H1 (cell line): ENCODE measurements at regions not wholly inside any gene's neighbourhood (a gene's known extent, or its start where the extent isn't known, plus 50 kb on each side); places are given as distances from the start of the nearest gene placed in this dataset.

Source experiments
- CTCF ChIA-PET: fragments of 300-600 bp; sonication (Branson Sonifier 250); formaldehyde crosslinking; loops from one replicate; lab custom pipeline; 2021; ENCODE audit not compliant: partially characterized antibody; lab: Charles Lee
- POLR2A ChIA-PET: fragments of 300-600 bp; sonication (Branson Sonifier 250); formaldehyde crosslinking; loops from one replicate; lab custom pipeline; 2021; ENCODE audit warnings: inconsistent platforms; ENCODE audit not compliant: partially characterized antibody; lab: Charles Lee
- DNase-seq, 2 experiments: peaks; one replicate each; pipeline versions ENCODE4 v3.0.0 to v3.0.0-alpha.2; 2010 to 2022; ENCODE audit warnings: low spot score in 2 of 2, low read depth in 1 of 2, mixed read lengths in 1 of 2
- FAIRE-seq: peaks from 2 replicates; lab custom pipeline; 2011; peaks lifted over from hg19 to GRCh38; lab: Jason Lieb, UNC
- H2AFZ ChIP-seq: 2 replicates; pipeline ENCODE4 v1.8.1; 2012; ENCODE audit warnings: low read length, inconsistent platforms
- H2AK5ac ChIP-seq: 2 replicates; pipeline ENCODE4 v1.6.1; 2013; ENCODE audit warnings: low read depth, low read length
- H2BK120ac ChIP-seq: replicated peaks from 2 replicates; pipeline ENCODE3; 2013; ENCODE audit warnings: low read depth, low read length, inconsistent platforms
- H2BK12ac ChIP-seq: 2 replicates; pipeline ENCODE4 v1.6.1; 2013; ENCODE audit warnings: low read depth, low read length
- H2BK15ac ChIP-seq: 2 replicates; pipeline ENCODE4 v1.6.1; 2013; ENCODE audit warnings: low read length
- H2BK20ac ChIP-seq: 2 replicates; pipeline ENCODE4 v1.6.1; 2013; ENCODE audit warnings: low read length
- H2BK5ac ChIP-seq: 2 replicates; pipeline ENCODE4 v1.6.1; 2013; ENCODE audit warnings: low read depth, low read length
- H3K14ac ChIP-seq: 2 replicates; pipeline ENCODE4 v1.6.1; 2013; ENCODE audit warnings: inconsistent platforms; ENCODE audit not compliant: insufficient read length
- H3K18ac ChIP-seq: 2 replicates; pipeline ENCODE4 v1.6.1; 2013; ENCODE audit warnings: low read length; ENCODE audit errors: extremely low read depth
- H3K23ac ChIP-seq: 2 replicates; pipeline ENCODE4 v1.6.1; 2013; ENCODE audit warnings: inconsistent platforms; ENCODE audit not compliant: insufficient read length
- H3K23me2 ChIP-seq: 2 replicates; pipeline ENCODE4 v1.6.1; 2013; ENCODE audit warnings: low read depth, low read length
- H3K27ac ChIP-seq: 2 replicates; pipeline ENCODE4 v1.6.1; 2011; ENCODE audit warnings: low read depth, low read length, inconsistent platforms
- H3K27me3 ChIP-seq, 4 experiments: replicated peaks in 1 of 4; 1 replicate in 1 of 4; 2 replicates in 3 of 4; pipeline versions ENCODE4 v1.6.1 to v1.8.1; 2011 to 2013; ENCODE audit warnings: low read length in 3 of 4, mild to moderate bottlenecking in 3 of 4, inconsistent platforms in 2 of 4, mixed read lengths in 2 of 4, moderate library complexity in 1 of 4; ENCODE audit not compliant: control insufficient read depth in 3 of 4, insufficient read depth in 3 of 4; ENCODE audit errors: extremely low read depth in 1 of 4
- H3K36me3 ChIP-seq, 4 experiments: 2 replicates each; pipeline versions ENCODE4 v1.6.1 to v1.8.1; 2011 to 2013; ENCODE audit warnings: mild to moderate bottlenecking in 4 of 4, low read length in 3 of 4, moderate library complexity in 2 of 4, control low read depth in 1 of 4, inconsistent platforms in 1 of 4; ENCODE audit not compliant: insufficient read depth in 4 of 4, control insufficient read depth in 2 of 4
- H3K4ac ChIP-seq: replicated peaks from 2 replicates; pipeline ENCODE3; 2013; ENCODE audit warnings: low read length, low read depth, mixed read lengths, inconsistent platforms; ENCODE audit not compliant: insufficient read length
- H3K4me1 ChIP-seq, 4 experiments: replicated peaks in 1 of 4; 1 replicate in 1 of 4; 2 replicates in 3 of 4; pipeline versions ENCODE4 v1.6.1 to v1.8.1; 2011 to 2013; ENCODE audit warnings: low read length in 3 of 4, inconsistent platforms in 2 of 4, mixed read lengths in 1 of 4; ENCODE audit not compliant: insufficient read depth in 4 of 4, control insufficient read depth in 3 of 4
- H3K4me2 ChIP-seq, 2 experiments: 2 replicates each; pipeline versions ENCODE4 v1.6.1 to v1.8.1; 2011 to 2013; ENCODE audit warnings: low read depth in 2 of 2, low read length in 2 of 2, control low read depth in 1 of 2, inconsistent platforms in 1 of 2, mild to moderate bottlenecking in 1 of 2; ENCODE audit not compliant: insufficient read depth in 1 of 2
- H3K4me3 ChIP-seq, 4 experiments: fragments of 200-600, 300-600 bp in 1 of 4; sonication (generic), shearing (Covaris generic), sonication (Bioruptor Twin) in 1 of 4; 2 replicates each; pipeline versions ENCODE4 v1.5.1 to v1.8.1; 2011 to 2016; ENCODE audit warnings: low read length in 4 of 4, low read depth in 3 of 4, control low read depth in 2 of 4, inconsistent platforms in 2 of 4, mild to moderate bottlenecking in 2 of 4, mixed read lengths in 1 of 4, moderate library complexity in 1 of 4; ENCODE audit not compliant: insufficient read depth in 2 of 4; ENCODE audit errors: extremely low read depth in 1 of 4
- H3K56ac ChIP-seq: replicated peaks from 2 replicates; pipeline ENCODE3; 2013; ENCODE audit warnings: low read depth, mild to moderate bottlenecking, mixed read lengths, low read length, inconsistent platforms; ENCODE audit not compliant: insufficient read length
- H3K79me1 ChIP-seq: 2 replicates; pipeline ENCODE4 v1.6.1; 2013; ENCODE audit warnings: low read depth, low read length, control low read depth
- H3K79me2 ChIP-seq, 2 experiments: 2 replicates each; pipeline versions ENCODE4 v1.6.1 to v1.8.1; 2012 to 2013; ENCODE audit warnings: low read length in 2 of 2, mild to moderate bottlenecking in 2 of 2, inconsistent platforms in 1 of 2; ENCODE audit not compliant: insufficient read depth in 2 of 2, control insufficient read depth in 1 of 2
- H3K9ac ChIP-seq, 4 experiments: replicated peaks in 1 of 4; 1 replicate in 1 of 4; 2 replicates in 3 of 4; pipeline versions ENCODE4 v1.6.1 to v1.8.1; 2011 to 2013; ENCODE audit warnings: low read depth in 3 of 4, low read length in 3 of 4, control low read depth in 2 of 4, mild to moderate bottlenecking in 2 of 4, moderate library complexity in 2 of 4, inconsistent platforms in 1 of 4; ENCODE audit errors: extremely low read depth in 1 of 4
- H3K9me3 ChIP-seq, 2 experiments: 2 replicates each; pipeline versions ENCODE4 v1.6.1 to v1.8.1; 2012 to 2013; ENCODE audit warnings: mild to moderate bottlenecking in 2 of 2, moderate library complexity in 2 of 2, control low read depth in 1 of 2, inconsistent platforms in 1 of 2, low read depth in 1 of 2, low read length in 1 of 2, mixed read lengths in 1 of 2; ENCODE audit not compliant: insufficient read depth in 2 of 2
- H4K20me1 ChIP-seq, 2 experiments: replicated peaks in 1 of 2; 2 replicates each; pipeline versions ENCODE3 to v1.8.1; 2011 to 2013; ENCODE audit warnings: inconsistent platforms in 2 of 2, low read length in 2 of 2, mild to moderate bottlenecking in 1 of 2; ENCODE audit not compliant: insufficient read depth in 2 of 2, control insufficient read depth in 1 of 2
- H4K5ac ChIP-seq: 2 replicates; pipeline ENCODE4 v1.6.1; 2013; ENCODE audit warnings: low read length, low read depth, mixed read lengths, inconsistent platforms; ENCODE audit not compliant: insufficient read length
- H4K8ac ChIP-seq: 2 replicates; pipeline ENCODE4 v1.8.0; 2013; ENCODE audit warnings: mild to moderate bottlenecking, moderate library complexity, low read length, inconsistent platforms; ENCODE audit not compliant: insufficient read depth; ENCODE audit errors: extremely low read depth
- H4K91ac ChIP-seq: replicated peaks from 2 replicates; pipeline ENCODE3; 2013; ENCODE audit warnings: low read length, mixed read lengths, inconsistent platforms; ENCODE audit not compliant: insufficient read length
- BACH1 ChIP-seq: IDR thresholded peaks from 2 replicates; pipeline ENCODE4 v1.6.1; 2012; ENCODE audit warnings: low read length, improper control_type of control experiment
- EGR1 ChIP-seq: IDR thresholded peaks from 2 replicates; pipeline ENCODE4 v1.6.1; 2011; ENCODE audit warnings: low read depth, low read length, borderline replicate concordance
- HDAC6 ChIP-seq: IDR thresholded peaks from one replicate; pipeline ENCODE4 v1.7.1; 2012; ENCODE audit warnings: low read depth, mild to moderate bottlenecking, inconsistent platforms, low read length, moderate library complexity
- POU5F1 ChIP-seq: IDR thresholded peaks from 2 replicates; pipeline ENCODE4 v1.6.1; 2011; ENCODE audit warnings: low read depth, mild to moderate bottlenecking, low read length, moderate library complexity
- RAD21 ChIP-seq, 2 experiments: IDR thresholded peaks in 1 of 2; conservative IDR thresholded peaks in 1 of 2; 2 replicates each; pipeline ENCODE4 v1.6.1; 2011; ENCODE audit warnings: low read depth in 2 of 2, low read length in 2 of 2, improper control_type of control experiment in 1 of 2, inconsistent platforms in 1 of 2, mild to moderate bottlenecking in 1 of 2, moderate library complexity in 1 of 2
- SAP30 ChIP-seq: fragments of 300-600 bp; sonication (generic); IDR thresholded peaks from 2 replicates; pipeline ENCODE4 v1.7.1; 2012; ENCODE audit warnings: low read length, moderate library complexity, mild to moderate bottlenecking, inconsistent platforms; ENCODE audit not compliant: insufficient read depth, insufficient replicate concordance
- WGBS, 2 experiments: shearing (Covaris generic) in 1 of 2; methylation state at CpG; one replicate each; pipeline versions ENCODE4 v1.1.6 to v1.1.7; 2013 to 2015; ENCODE audit warnings: low lambda C conversion rate in 2 of 2, mixed read lengths in 2 of 2, inconsistent platforms in 1 of 2, low coverage in 1 of 2, missing lambda C conversion rate in 1 of 2; ENCODE audit not compliant: insufficient replicate concordance in 2 of 2, insufficient coverage in 1 of 2, insufficient read length in 1 of 2; ENCODE audit errors: extremely low coverage in 1 of 2, missing lambda C conversion rate in 1 of 2; 5-methylcytosine and 5-hydroxymethylcytosine counted together

GRCh38 chr1:5572794-5573193 is 419.4 kb downstream of the NPHP4 start:
- FAIRE-seq = no peak
- no peak overlapping the region for H2BK12ac ChIP-seq
- H3K9me3 ChIP-seq = peaks cover 5 to 6% of the 10 kb centered on the region in 2 experiments; a peak in 2 of 4 replicates
- no peak for DNase-seq
- H3K4me3 ChIP-seq = no peak overlapping the region
- no peak overlapping the region for H2AFZ ChIP-seq
- H3K4ac ChIP-seq = no peak overlapping the region
- H3K23ac ChIP-seq = no peak overlapping the region
- no peak overlapping the region for H4K8ac ChIP-seq
- H4K20me1 ChIP-seq = no peaks in the 10 kb centered on the region
- TF ChIP-seq POU5F1 = no peak
- TF ChIP-seq SAP30 = no peak
- TF ChIP-seq EGR1 = no peak
- no peak for TF ChIP-seq BACH1
- TF ChIP-seq RAD21 (IDR thresholded peaks at IDR 0.05 in 1 of 2, conservative IDR thresholded peaks at IDR 0.05 in 1 of 2; ENCODE audit: low read depth in 2 of 2, low read length in 2 of 2) = no peak
- no peak for TF ChIP-seq HDAC6
- no peaks in the 10 kb centered on the region for H3K36me3 ChIP-seq
- H2AK5ac ChIP-seq = no peak overlapping the region
- no peak overlapping the region for H2BK20ac ChIP-seq
- no peak overlapping the region for H2BK120ac ChIP-seq
- no peak overlapping the region for H3K18ac ChIP-seq
- no peak overlapping the region for H3K14ac ChIP-seq
- no peak overlapping the region for H3K9ac ChIP-seq
- no peak overlapping the region for H3K4me2 ChIP-seq
- H3K27ac ChIP-seq = no peak overlapping the region
- H3K56ac ChIP-seq = no peak overlapping the region
- H3K27me3 ChIP-seq = no peaks in the 10 kb centered on the region
- WGBS, 2 experiments = 92% methylated on average over 2 of the region's 2 CpGs; no CpG with 5 or more reads in 1 of the 2 experiments
- H3K79me1 ChIP-seq = no peaks in the 10 kb centered on the region
- H4K5ac ChIP-seq = no peak overlapping the region
- no peak overlapping the region for H2BK15ac ChIP-seq
- no peak overlapping the region for H2BK5ac ChIP-seq
- H3K79me2 ChIP-seq = no peaks in the 10 kb centered on the region
- H4K91ac ChIP-seq = no peak overlapping the region
- CTCF ChIA-PET = no interaction called here
- H3K4me1 ChIP-seq = no peaks in the 10 kb centered on the region
- POLR2A ChIA-PET = no interaction called here
- H3K23me2 ChIP-seq = no peaks in the 10 kb centered on the region
